ENCODE measurements at regions not wholly inside any gene's neighbourhood (a gene's known extent, or its start where the extent isn't known, plus 50 kb on each side); places are given as distances from the start of the nearest gene placed in this dataset.
"Not testable (repeated sequence)": the region's sequence is repeated elsewhere in the genome, so short reads cannot be mapped to it uniquely, and the experiment has no call there.

GRCh38 chr16:16973707-16974591 lies 496.8 kb downstream of the XYLT1 start:
- no peak overlapping the region for H3K4me3 ChIP-seq (ENCODE audit: low read depth, low read length)
- no peaks in the 10 kb centered on the region for H3K36me3 ChIP-seq (ENCODE audit: control insufficient read depth, insufficient read depth, low read length)
- H3K27me3 ChIP-seq (ENCODE audit: control insufficient read depth, insufficient read depth, low read length): no peaks in the 10 kb centered on the region
- no peak overlapping the region for H3K27ac ChIP-seq (ENCODE audit: low read depth, low read length)
- no peak overlapping the region for H3K9ac ChIP-seq (ENCODE audit: low read depth, low read length)
- H3K9me3 ChIP-seq (ENCODE audit: control insufficient read depth, insufficient read depth, low read length): no peaks in the 10 kb centered on the region
- no peaks in the 10 kb centered on the region for H3K4me1 ChIP-seq (ENCODE audit: control insufficient read depth, insufficient read depth, low read length)

GRCh38 chr16:16982614-16983013 lies 488.1 kb downstream of the XYLT1 start:
- H3K27me3 ChIP-seq (ENCODE audit: control insufficient read depth, insufficient read depth, low read length): no peaks in the 10 kb centered on the region
- no peaks in the 10 kb centered on the region for H3K36me3 ChIP-seq (ENCODE audit: control insufficient read depth, insufficient read depth, low read length)

GRCh38 chr16:16983582-16983981 lies 487.2 kb downstream of the XYLT1 start:
- H3K4me3 ChIP-seq (ENCODE audit: low read depth, low read length): no peak overlapping the region
- H3K9ac ChIP-seq (ENCODE audit: low read depth, low read length): no peak overlapping the region
- H3K27ac ChIP-seq (ENCODE audit: low read depth, low read length): no peak overlapping the region
- no peaks in the 10 kb centered on the region for H3K9me3 ChIP-seq (ENCODE audit: control insufficient read depth, insufficient read depth, low read length)
- H3K36me3 ChIP-seq (ENCODE audit: control insufficient read depth, insufficient read depth, low read length): no peaks in the 10 kb centered on the region
- H3K4me1 ChIP-seq (ENCODE audit: control insufficient read depth, insufficient read depth, low read length): no peaks in the 10 kb centered on the region
- H3K27me3 ChIP-seq (ENCODE audit: control insufficient read depth, insufficient read depth, low read length): no peaks in the 10 kb centered on the region

More at GRCh38 chr16:16982614-16983013, 488.1 kb downstream of the XYLT1 start:
- H3K9ac ChIP-seq (ENCODE audit: low read depth, low read length): no peak overlapping the region
- no peaks in the 10 kb centered on the region for H3K9me3 ChIP-seq (ENCODE audit: control insufficient read depth, insufficient read depth, low read length)
- no peak overlapping the region for H3K27ac ChIP-seq (ENCODE audit: low read depth, low read length)
- H3K4me1 ChIP-seq (ENCODE audit: control insufficient read depth, insufficient read depth, low read length): no peaks in the 10 kb centered on the region
- no peak overlapping the region for H3K4me3 ChIP-seq (ENCODE audit: low read depth, low read length)

GRCh38 chr16:16984091-16984490 lies 486.7 kb downstream of the XYLT1 start:
- H3K27me3 ChIP-seq (ENCODE audit: control insufficient read depth, insufficient read depth, low read length); H3K4me3 ChIP-seq (ENCODE audit: low read depth, low read length); H3K9me3 ChIP-seq (ENCODE audit: control insufficient read depth, insufficient read depth, low read length); H3K4me1 ChIP-seq (ENCODE audit: control insufficient read depth, insufficient read depth, low read length); H3K9ac ChIP-seq (ENCODE audit: low read depth, low read length); H3K36me3 ChIP-seq (ENCODE audit: control insufficient read depth, insufficient read depth, low read length); H3K27ac ChIP-seq (ENCODE audit: low read depth, low read length): not testable (repeated sequence)

GRCh38 chr16:16985707-16986106 lies 485.1 kb downstream of the XYLT1 start:
- H3K4me1 ChIP-seq (ENCODE audit: control insufficient read depth, insufficient read depth, low read length): no peaks in the 10 kb centered on the region

GRCh38 chr16:16988963-16989362 lies 481.8 kb downstream of the XYLT1 start:
- Histone ChIP-seq H3K27ac (ENCODE audit: low read depth, low read length) (no peak overlapping the region), H3K9ac (ENCODE audit: low read depth, low read length) (no peak overlapping the region), H3K4me1 (ENCODE audit: control insufficient read depth, insufficient read depth, low read length) (no peaks in the 10 kb centered on the region), H3K27me3 (ENCODE audit: control insufficient read depth, insufficient read depth, low read length) (no peaks in the 10 kb centered on the region), H3K4me3 (ENCODE audit: low read depth, low read length) (no peak overlapping the region), H3K9me3 (ENCODE audit: control insufficient read depth, insufficient read depth, low read length) (no peaks in the 10 kb centered on the region), H3K36me3 (ENCODE audit: control insufficient read depth, insufficient read depth, low read length) (no peaks in the 10 kb centered on the region)

More at GRCh38 chr16:16985707-16986106, 485.1 kb downstream of the XYLT1 start:
- no peak overlapping the region for H3K27ac ChIP-seq (ENCODE audit: low read depth, low read length)
- no peaks in the 10 kb centered on the region for H3K27me3 ChIP-seq (ENCODE audit: control insufficient read depth, insufficient read depth, low read length)
- H3K9ac ChIP-seq (ENCODE audit: low read depth, low read length): no peak overlapping the region
- H3K4me3 ChIP-seq (ENCODE audit: low read depth, low read length): no peak overlapping the region
- H3K36me3 ChIP-seq (ENCODE audit: control insufficient read depth, insufficient read depth, low read length): no peaks in the 10 kb centered on the region
- no peaks in the 10 kb centered on the region for H3K9me3 ChIP-seq (ENCODE audit: control insufficient read depth, insufficient read depth, low read length)

GRCh38 chr16:16989368-16989767 lies 481.4 kb downstream of the XYLT1 start:
- no peak overlapping the region for H3K4me3 ChIP-seq (ENCODE audit: low read depth, low read length)
- no peak overlapping the region for H3K9ac ChIP-seq (ENCODE audit: low read depth, low read length)
- no peaks in the 10 kb centered on the region for H3K9me3 ChIP-seq (ENCODE audit: control insufficient read depth, insufficient read depth, low read length)
- H3K4me1 ChIP-seq (ENCODE audit: control insufficient read depth, insufficient read depth, low read length): no peaks in the 10 kb centered on the region
- H3K27ac ChIP-seq (ENCODE audit: low read depth, low read length): no peak overlapping the region
- H3K36me3 ChIP-seq (ENCODE audit: control insufficient read depth, insufficient read depth, low read length): no peaks in the 10 kb centered on the region
- no peaks in the 10 kb centered on the region for H3K27me3 ChIP-seq (ENCODE audit: control insufficient read depth, insufficient read depth, low read length)

- Histone ChIP-seq H3K27me3 (ENCODE audit: control insufficient read depth, insufficient read depth, low read length) (no peaks in the 10 kb centered on the region), H3K4me3 (ENCODE audit: low read depth, low read length) (no peak overlapping the region), H3K4me1 (ENCODE audit: control insufficient read depth, insufficient read depth, low read length) (no peaks in the 10 kb centered on the region), H3K9ac (ENCODE audit: low read depth, low read length) (no peak overlapping the region), H3K36me3 (ENCODE audit: control insufficient read depth, insufficient read depth, low read length) (no peaks in the 10 kb centered on the region), H3K27ac (ENCODE audit: low read depth, low read length) (no peak overlapping the region), H3K9me3 (ENCODE audit: control insufficient read depth, insufficient read depth, low read length) (no peaks in the 10 kb centered on the region)
Measured at GRCh38 chr16:16991711-16992110, 479.0 kb downstream of the XYLT1 start.

- Histone ChIP-seq H3K27me3 (ENCODE audit: control insufficient read depth, insufficient read depth, low read length) (no peaks in the 10 kb centered on the region), H3K4me1 (ENCODE audit: control insufficient read depth, insufficient read depth, low read length) (no peaks in the 10 kb centered on the region), H3K4me3 (ENCODE audit: low read depth, low read length) (no peak overlapping the region), H3K27ac (ENCODE audit: low read depth, low read length) (no peak overlapping the region), H3K9ac (ENCODE audit: low read depth, low read length) (no peak overlapping the region), H3K9me3 (ENCODE audit: control insufficient read depth, insufficient read depth, low read length) (no peaks in the 10 kb centered on the region), H3K36me3 (ENCODE audit: control insufficient read depth, insufficient read depth, low read length) (no peaks in the 10 kb centered on the region)
Measured at GRCh38 chr16:16992975-16993765, 477.6 kb downstream of the XYLT1 start.

- Histone ChIP-seq H3K4me1 (ENCODE audit: control insufficient read depth, insufficient read depth, low read length) (no peaks in the 10 kb centered on the region), H3K36me3 (ENCODE audit: control insufficient read depth, insufficient read depth, low read length) (no peaks in the 10 kb centered on the region), H3K27ac (ENCODE audit: low read depth, low read length) (no peak overlapping the region), H3K9me3 (ENCODE audit: control insufficient read depth, insufficient read depth, low read length) (no peaks in the 10 kb centered on the region), H3K27me3 (ENCODE audit: control insufficient read depth, insufficient read depth, low read length) (no peaks in the 10 kb centered on the region), H3K9ac (ENCODE audit: low read depth, low read length) (no peak overlapping the region), H3K4me3 (ENCODE audit: low read depth, low read length) (no peak overlapping the region)
Measured at GRCh38 chr16:16994831-16995230, 475.9 kb downstream of the XYLT1 start.

- Histone ChIP-seq H3K9me3 (ENCODE audit: control insufficient read depth, insufficient read depth, low read length) (no peaks in the 10 kb centered on the region), H3K4me3 (ENCODE audit: low read depth, low read length) (no peak overlapping the region), H3K27ac (ENCODE audit: low read depth, low read length) (no peak overlapping the region), H3K27me3 (ENCODE audit: control insufficient read depth, insufficient read depth, low read length) (no peaks in the 10 kb centered on the region), H3K36me3 (ENCODE audit: control insufficient read depth, insufficient read depth, low read length) (no peaks in the 10 kb centered on the region), H3K4me1 (ENCODE audit: control insufficient read depth, insufficient read depth, low read length) (no peaks in the 10 kb centered on the region), H3K9ac (ENCODE audit: low read depth, low read length) (no peak overlapping the region)
Measured at GRCh38 chr16:16996827-16997226, 473.9 kb downstream of the XYLT1 start.
